ENCODE measurements at regions not wholly inside any gene's neighbourhood (a gene's known extent, or its start where the extent isn't known, plus 50 kb on each side); places are given as distances from the start of the nearest gene placed in this dataset.
"Not testable (repeated sequence)": the region's sequence is repeated elsewhere in the genome, so short reads cannot be mapped to it uniquely, and the experiment has no call there.

GRCh38 chr4:27947302-27947701, 1086.7 kb downstream of the STIM2 start:
- H3K27ac ChIP-seq (ENCODE audit: low read depth, low read length): no peak overlapping the region
- no peak overlapping the region for H3K9ac ChIP-seq (ENCODE audit: low read depth in 1 of 2, low read length in 2 of 2)
- no peaks in the 10 kb centered on the region for H3K27me3 ChIP-seq (ENCODE audit: control insufficient read depth in 1 of 2, insufficient read depth in 2 of 2, low read length in 2 of 2)
- H3K4me1 ChIP-seq (ENCODE audit: control insufficient read depth in 1 of 2, insufficient read depth in 2 of 2, low read length in 2 of 2): no peaks in the 10 kb centered on the region
- H3K36me3 ChIP-seq (ENCODE audit: control insufficient read depth in 1 of 2, insufficient read depth in 2 of 2, low read length in 2 of 2): no peaks in the 10 kb centered on the region
- no peak overlapping the region for H3K4me3 ChIP-seq (ENCODE audit: low read depth in 1 of 2, low read length in 2 of 2)
- H3K9me3 ChIP-seq (ENCODE audit: control insufficient read depth in 1 of 2, low read length in 2 of 2): no peaks in the 10 kb centered on the region

GRCh38 chr4:27964095-27964494, 1103.5 kb downstream of the STIM2 start:
- no peak overlapping the region for H3K9ac ChIP-seq (ENCODE audit: low read depth in 1 of 2, low read length in 2 of 2)
- H3K4me1 ChIP-seq (ENCODE audit: control insufficient read depth in 1 of 2, insufficient read depth in 2 of 2, low read length in 2 of 2): no peaks in the 10 kb centered on the region
- H3K4me3 ChIP-seq (ENCODE audit: low read depth in 1 of 2, low read length in 2 of 2): no peak overlapping the region
- H3K27ac ChIP-seq (ENCODE audit: low read depth, low read length): no peak overlapping the region
- no peaks in the 10 kb centered on the region for H3K36me3 ChIP-seq (ENCODE audit: control insufficient read depth in 1 of 2, insufficient read depth in 2 of 2, low read length in 2 of 2)
- no peaks in the 10 kb centered on the region for H3K27me3 ChIP-seq (ENCODE audit: control insufficient read depth in 1 of 2, insufficient read depth in 2 of 2, low read length in 2 of 2)
- no peaks in the 10 kb centered on the region for H3K9me3 ChIP-seq (ENCODE audit: control insufficient read depth in 1 of 2, low read length in 2 of 2)

GRCh38 chr4:27966664-27967063, 1106.0 kb downstream of the STIM2 start:
- Histone ChIP-seq H3K27ac (ENCODE audit: low read depth, low read length) (no peak overlapping the region), H3K9ac (ENCODE audit: low read depth in 1 of 2, low read length in 2 of 2) (no peak overlapping the region), H3K36me3 (ENCODE audit: control insufficient read depth in 1 of 2, insufficient read depth in 2 of 2, low read length in 2 of 2) (no peaks in the 10 kb centered on the region), H3K27me3 (ENCODE audit: control insufficient read depth in 1 of 2, insufficient read depth in 2 of 2, low read length in 2 of 2) (no peaks in the 10 kb centered on the region), H3K9me3 (ENCODE audit: control insufficient read depth in 1 of 2, low read length in 2 of 2) (no peaks in the 10 kb centered on the region), H3K4me3 (ENCODE audit: low read depth in 1 of 2, low read length in 2 of 2) (no peak overlapping the region), H3K4me1 (ENCODE audit: control insufficient read depth in 1 of 2, insufficient read depth in 2 of 2, low read length in 2 of 2) (no peaks in the 10 kb centered on the region)

GRCh38 chr4:27973056-27973455, 1112.4 kb downstream of the STIM2 start:
- H3K4me3 ChIP-seq (ENCODE audit: low read depth in 1 of 2, low read length in 2 of 2): no peak overlapping the region
- no peaks in the 10 kb centered on the region for H3K36me3 ChIP-seq (ENCODE audit: control insufficient read depth in 1 of 2, insufficient read depth in 2 of 2, low read length in 2 of 2)
- no peak overlapping the region for H3K9ac ChIP-seq (ENCODE audit: low read depth in 1 of 2, low read length in 2 of 2)
- H3K4me1 ChIP-seq (ENCODE audit: control insufficient read depth in 1 of 2, insufficient read depth in 2 of 2, low read length in 2 of 2): no peaks in the 10 kb centered on the region
- H3K9me3 ChIP-seq (ENCODE audit: control insufficient read depth in 1 of 2, low read length in 2 of 2): peaks cover 0 to 2% of the 10 kb centered on the region in 2 donors
- H3K27me3 ChIP-seq (ENCODE audit: control insufficient read depth in 1 of 2, insufficient read depth in 2 of 2, low read length in 2 of 2): no peaks in the 10 kb centered on the region
- no peak overlapping the region for H3K27ac ChIP-seq (ENCODE audit: low read depth, low read length)

- no peak overlapping the region for H3K4me3 ChIP-seq (ENCODE audit: low read depth in 1 of 2, low read length in 2 of 2)
- no peaks in the 10 kb centered on the region for H3K27me3 ChIP-seq (ENCODE audit: control insufficient read depth in 1 of 2, insufficient read depth in 2 of 2, low read length in 2 of 2)
- peaks cover 0 to 2% of the 10 kb centered on the region in 2 donors for H3K9me3 ChIP-seq (ENCODE audit: control insufficient read depth in 1 of 2, low read length in 2 of 2)
- H3K9ac ChIP-seq (ENCODE audit: low read depth in 1 of 2, low read length in 2 of 2): no peak overlapping the region
- H3K4me1 ChIP-seq (ENCODE audit: control insufficient read depth in 1 of 2, insufficient read depth in 2 of 2, low read length in 2 of 2): no peaks in the 10 kb centered on the region
- no peaks in the 10 kb centered on the region for H3K36me3 ChIP-seq (ENCODE audit: control insufficient read depth in 1 of 2, insufficient read depth in 2 of 2, low read length in 2 of 2)
- no peak overlapping the region for H3K27ac ChIP-seq (ENCODE audit: low read depth, low read length)
Measured at GRCh38 chr4:27973700-27974099, 1113.1 kb downstream of the STIM2 start.

- Histone ChIP-seq H3K4me1 (ENCODE audit: control insufficient read depth in 1 of 2, insufficient read depth in 2 of 2, low read length in 2 of 2) (no peaks in the 10 kb centered on the region), H3K9me3 (ENCODE audit: control insufficient read depth in 1 of 2, low read length in 2 of 2) (peaks cover 0 to 2% of the 10 kb centered on the region in 2 donors), H3K27me3 (ENCODE audit: control insufficient read depth in 1 of 2, insufficient read depth in 2 of 2, low read length in 2 of 2) (no peaks in the 10 kb centered on the region), H3K9ac (ENCODE audit: low read depth in 1 of 2, low read length in 2 of 2) (no peak overlapping the region), H3K36me3 (ENCODE audit: control insufficient read depth in 1 of 2, insufficient read depth in 2 of 2, low read length in 2 of 2) (no peaks in the 10 kb centered on the region), H3K4me3 (ENCODE audit: low read depth in 1 of 2, low read length in 2 of 2) (no peak overlapping the region), H3K27ac (ENCODE audit: low read depth, low read length) (no peak overlapping the region)
Measured at GRCh38 chr4:27974339-27974738, 1113.7 kb downstream of the STIM2 start.

- H3K27ac ChIP-seq (ENCODE audit: low read depth, low read length); H3K4me3 ChIP-seq (ENCODE audit: low read depth in 1 of 2, low read length in 2 of 2); H3K27me3 ChIP-seq (ENCODE audit: control insufficient read depth in 1 of 2, insufficient read depth in 2 of 2, low read length in 2 of 2); H3K9me3 ChIP-seq (ENCODE audit: control insufficient read depth in 1 of 2, low read length in 2 of 2); H3K4me1 ChIP-seq (ENCODE audit: control insufficient read depth in 1 of 2, insufficient read depth in 2 of 2, low read length in 2 of 2); H3K9ac ChIP-seq (ENCODE audit: low read depth in 1 of 2, low read length in 2 of 2); H3K36me3 ChIP-seq (ENCODE audit: control insufficient read depth in 1 of 2, insufficient read depth in 2 of 2, low read length in 2 of 2): not testable (repeated sequence)
Measured at GRCh38 chr4:27974881-27975280, 1114.2 kb downstream of the STIM2 start.

- not testable (repeated sequence) for H3K27ac ChIP-seq (ENCODE audit: low read depth, low read length); H3K9ac ChIP-seq (ENCODE audit: low read depth in 1 of 2, low read length in 2 of 2); H3K4me3 ChIP-seq (ENCODE audit: low read depth in 1 of 2, low read length in 2 of 2); H3K4me1 ChIP-seq (ENCODE audit: control insufficient read depth in 1 of 2, insufficient read depth in 2 of 2, low read length in 2 of 2); H3K36me3 ChIP-seq (ENCODE audit: control insufficient read depth in 1 of 2, insufficient read depth in 2 of 2, low read length in 2 of 2); H3K27me3 ChIP-seq (ENCODE audit: control insufficient read depth in 1 of 2, insufficient read depth in 2 of 2, low read length in 2 of 2); H3K9me3 ChIP-seq (ENCODE audit: control insufficient read depth in 1 of 2, low read length in 2 of 2)
Measured at GRCh38 chr4:27978427-27979109, 1117.9 kb downstream of the STIM2 start.

- no peaks in the 10 kb centered on the region for H3K9me3 ChIP-seq (ENCODE audit: control insufficient read depth in 1 of 2, low read length in 2 of 2)
Measured at GRCh38 chr4:27985522-27985921, 1124.9 kb downstream of the STIM2 start.

GRCh38 chr4:27986476-27986875, 1125.8 kb downstream of the STIM2 start:
- no peaks in the 10 kb centered on the region for H3K27me3 ChIP-seq (ENCODE audit: control insufficient read depth in 1 of 2, insufficient read depth in 2 of 2, low read length in 2 of 2)

More at GRCh38 chr4:27985522-27985921, 1124.9 kb downstream of the STIM2 start:
- Histone ChIP-seq H3K27me3 (ENCODE audit: control insufficient read depth in 1 of 2, insufficient read depth in 2 of 2, low read length in 2 of 2) (no peaks in the 10 kb centered on the region), H3K36me3 (ENCODE audit: control insufficient read depth in 1 of 2, insufficient read depth in 2 of 2, low read length in 2 of 2) (no peaks in the 10 kb centered on the region), H3K9ac (ENCODE audit: low read depth in 1 of 2, low read length in 2 of 2) (no peak overlapping the region), H3K27ac (ENCODE audit: low read depth, low read length) (no peak overlapping the region), H3K4me1 (ENCODE audit: control insufficient read depth in 1 of 2, insufficient read depth in 2 of 2, low read length in 2 of 2) (no peaks in the 10 kb centered on the region), H3K4me3 (ENCODE audit: low read depth in 1 of 2, low read length in 2 of 2) (no peak overlapping the region)

GRCh38 chr4:28001698-28002097, 1141.1 kb downstream of the STIM2 start:
- no peaks in the 10 kb centered on the region for H3K27me3 ChIP-seq (ENCODE audit: control insufficient read depth in 1 of 2, insufficient read depth in 2 of 2, low read length in 2 of 2)
- H3K27ac ChIP-seq (ENCODE audit: low read depth, low read length): no peak overlapping the region
- no peaks in the 10 kb centered on the region for H3K36me3 ChIP-seq (ENCODE audit: control insufficient read depth in 1 of 2, insufficient read depth in 2 of 2, low read length in 2 of 2)
- H3K9me3 ChIP-seq (ENCODE audit: control insufficient read depth in 1 of 2, low read length in 2 of 2): peaks cover 2 to 3% of the 10 kb centered on the region in 2 donors
- H3K9ac ChIP-seq (ENCODE audit: low read depth in 1 of 2, low read length in 2 of 2): no peak overlapping the region
- no peak overlapping the region for H3K4me3 ChIP-seq (ENCODE audit: low read depth in 1 of 2, low read length in 2 of 2)
- H3K4me1 ChIP-seq (ENCODE audit: control insufficient read depth in 1 of 2, insufficient read depth in 2 of 2, low read length in 2 of 2): no peaks in the 10 kb centered on the region

More at GRCh38 chr4:27986476-27986875, 1125.8 kb downstream of the STIM2 start:
- Histone ChIP-seq H3K36me3 (ENCODE audit: control insufficient read depth in 1 of 2, insufficient read depth in 2 of 2, low read length in 2 of 2) (no peaks in the 10 kb centered on the region), H3K4me1 (ENCODE audit: control insufficient read depth in 1 of 2, insufficient read depth in 2 of 2, low read length in 2 of 2) (no peaks in the 10 kb centered on the region), H3K9ac (ENCODE audit: low read depth in 1 of 2, low read length in 2 of 2) (no peak overlapping the region), H3K27ac (ENCODE audit: low read depth, low read length) (no peak overlapping the region), H3K9me3 (ENCODE audit: control insufficient read depth in 1 of 2, low read length in 2 of 2) (no peaks in the 10 kb centered on the region), H3K4me3 (ENCODE audit: low read depth in 1 of 2, low read length in 2 of 2) (no peak overlapping the region)

Data from duodenal mucosa (tissue), 2 donors.